Thyroid gland (tissue), 4 donors: ENCODE measurements at regions not wholly inside any gene's neighbourhood (a gene's known extent, or its start where the extent isn't known, plus 50 kb on each side); places are given as distances from the start of the nearest gene placed in this dataset.
A peak's percentile ranks its signal among the peaks of the same experiment; 100 is the strongest.

ENCODE experiments used
- DNase-seq, 2 donors: peaks; one replicate each; pipeline ENCODE4 v3.0.0-alpha.2; 2019
- H3K27ac ChIP-seq, 3 donors: fragments of 200-600 bp; sonication (generic); 1 replicate in 2 of 3; 2 replicates in 1 of 3; pipeline ENCODE4 v1.5.1; 2016 to 2019; ENCODE audit warnings: mild to moderate bottlenecking in 1 of 3, moderate library complexity in 1 of 3
- H3K27me3 ChIP-seq: fragments of 200-600 bp; sonication (generic); one replicate; pipeline ENCODE4 v1.5.1; 2019
- H3K36me3 ChIP-seq, 2 donors: fragments of 200-600 bp; sonication (generic); one replicate each; pipeline ENCODE4 v1.5.1; 2016 to 2019
- H3K4me1 ChIP-seq, 2 donors: fragments of 200-600 bp; sonication (generic); one replicate each; pipeline ENCODE4 v1.5.1; 2017 to 2019
- H3K4me3 ChIP-seq, 3 donors: fragments of 200-600 bp; sonication (generic); replicated peaks in 1 of 3; 1 replicate in 2 of 3; 2 replicates in 1 of 3; pipeline ENCODE4 v1.5.1; 2016; ENCODE audit warnings: mild to moderate bottlenecking in 1 of 3
- H3K9me3 ChIP-seq: fragments of 200-600 bp; sonication (generic); one replicate; pipeline ENCODE4 v1.5.1; 2017
- CTCF ChIP-seq, 6 experiments: fragments of 200-600 bp in 3 of 6; fragments of 450-650 bp in 3 of 6; sonication (generic) in 3 of 6; IDR thresholded peaks; one replicate each; pipeline ENCODE4 v1.5.1; 2016 to 2019; ENCODE audit warnings: antibody characterized with exemption in 6 of 6, mild to moderate bottlenecking in 2 of 6, inconsistent platforms in 1 of 6, moderate library complexity in 1 of 6
- POLR2A ChIP-seq, 2 donors: fragments of 450-650 bp; IDR thresholded peaks; one replicate each; pipeline ENCODE4 v1.6.1; 2017; ENCODE audit warnings: antibody characterized with exemption in 2 of 2, mild to moderate bottlenecking in 2 of 2, moderate library complexity in 1 of 2
- WGBS, 2 donors: methylation state at CpG; one replicate each; pipeline ENCODE4 v1.1.5; 2017; 5-methylcytosine and 5-hydroxymethylcytosine counted together
- intact Hi-C: fragments of 100-400 bp; cut with DNase I; formaldehyde crosslinking; loops from one replicate; pipeline ENCODE4 v1.15.1; 2023

GRCh38 chr2:6650311-6650710 is 215.4 kb downstream of the CMPK2 start:
- Histone ChIP-seq H3K4me1 (peaks cover 0 to 15% of the 10 kb centered on the region in 2 donors), H3K27me3 (no peaks in the 10 kb centered on the region), H3K27ac (no peak overlapping the region), H3K4me3 (no peak overlapping the region), H3K9me3 (no peaks in the 10 kb centered on the region), H3K36me3 (no peaks in the 10 kb centered on the region)
- 87 to 97% methylated on average over 5 of the region's 5 CpGs for WGBS, 2 donors
- intact Hi-C loops, result no loop called here
- TF ChIP-seq POLR2A (IDR thresholded peaks at IDR 0.05) (no peak), CTCF (IDR thresholded peaks at IDR 0.05) (no peak)
- DNase-seq, result no peak

DNA sequence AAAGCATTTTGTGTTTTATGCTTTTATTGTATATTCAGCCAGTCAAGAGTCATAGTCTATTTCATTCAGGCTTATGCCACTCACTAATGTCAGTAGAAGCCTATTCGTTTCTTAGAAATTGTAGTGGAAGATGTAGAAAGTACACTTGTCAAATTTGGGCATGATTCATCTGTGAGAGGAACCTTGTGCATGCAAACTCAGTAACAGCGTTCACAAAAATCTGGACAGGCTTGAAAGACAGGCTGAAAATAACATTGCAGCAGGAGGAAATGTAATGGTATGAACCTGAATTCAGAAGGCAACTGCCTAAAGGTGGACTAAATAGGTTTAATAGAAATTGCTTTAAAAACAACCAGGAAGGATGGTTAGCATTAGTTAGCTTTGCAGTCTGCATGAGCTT is 213.5 kb downstream of the CMPK2 start:
- intact Hi-C loops, result no loop called here
- Histone ChIP-seq H3K27me3 (no peaks in the 10 kb centered on the region), H3K27ac (no peak overlapping the region), H3K9me3 (no peaks in the 10 kb centered on the region), H3K4me1 (peaks cover 0 to 15% of the 10 kb centered on the region in 2 donors), H3K4me3 (no peak overlapping the region), H3K36me3 (no peaks in the 10 kb centered on the region)
- no peak for TF ChIP-seq POLR2A (IDR thresholded peaks at IDR 0.05)
- no peak for TF ChIP-seq CTCF (IDR thresholded peaks at IDR 0.05)
- WGBS, 2 donors, result 76 to 79% methylated on average over 2 of the region's 2 CpGs
- no peak for DNase-seq

GRCh38 chr2:6653281-6653750 is 212.4 kb downstream of the CMPK2 start:
- DNase-seq, result peak in 1 of 2 donors; percentile 13
- intact Hi-C loops, result no loop called here
- H3K4me3 ChIP-seq, result no peak overlapping the region
- H3K27me3 ChIP-seq, result no peaks in the 10 kb centered on the region
- WGBS, 2 donors, result 22 to 33% methylated on average over 7 of the region's 7 CpGs
- H3K4me1 ChIP-seq, result peaks cover 0 to 15% of the 10 kb centered on the region in 2 donors
- no peak for TF ChIP-seq CTCF (IDR thresholded peaks at IDR 0.05)
- TF ChIP-seq POLR2A (IDR thresholded peaks at IDR 0.05), result no peak
- H3K36me3 ChIP-seq, result no peaks in the 10 kb centered on the region
- no peak overlapping the region for H3K27ac ChIP-seq
- H3K9me3 ChIP-seq, result no peaks in the 10 kb centered on the region

DNA sequence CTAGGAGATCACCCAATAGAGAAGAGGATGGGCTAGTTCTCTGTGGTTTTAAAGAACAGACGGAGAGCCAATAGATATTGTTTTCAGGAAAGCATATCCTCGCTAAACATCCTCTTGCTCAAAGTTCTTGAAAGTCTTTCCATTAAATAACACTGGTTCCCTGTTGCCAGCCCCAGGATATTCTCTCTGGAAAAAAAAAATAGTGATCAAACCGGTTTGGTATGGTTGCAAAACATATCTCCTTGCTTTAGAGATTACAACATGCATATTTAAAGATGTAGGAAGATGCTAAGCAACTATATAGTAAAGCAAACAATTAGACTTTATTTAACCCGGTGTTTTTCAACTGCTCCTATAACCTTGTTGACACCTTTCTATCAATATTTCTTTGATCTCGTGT is 211.4 kb downstream of the CMPK2 start:
- H3K4me1 ChIP-seq, result peaks cover 0 to 15% of the 10 kb centered on the region in 2 donors
- H3K4me3 ChIP-seq, result no peak overlapping the region
- no peaks in the 10 kb centered on the region for H3K36me3 ChIP-seq
- H3K27ac ChIP-seq, result no peak overlapping the region
- no peaks in the 10 kb centered on the region for H3K9me3 ChIP-seq
- 59 to 81% methylated on average over 5 of the region's 5 CpGs for WGBS, 2 donors
- TF ChIP-seq POLR2A (IDR thresholded peaks at IDR 0.05) (no peak), CTCF (IDR thresholded peaks at IDR 0.05) (no peak)
- intact Hi-C loops, result no loop called here
- DNase-seq, result no peak
- no peaks in the 10 kb centered on the region for H3K27me3 ChIP-seq

DNA sequence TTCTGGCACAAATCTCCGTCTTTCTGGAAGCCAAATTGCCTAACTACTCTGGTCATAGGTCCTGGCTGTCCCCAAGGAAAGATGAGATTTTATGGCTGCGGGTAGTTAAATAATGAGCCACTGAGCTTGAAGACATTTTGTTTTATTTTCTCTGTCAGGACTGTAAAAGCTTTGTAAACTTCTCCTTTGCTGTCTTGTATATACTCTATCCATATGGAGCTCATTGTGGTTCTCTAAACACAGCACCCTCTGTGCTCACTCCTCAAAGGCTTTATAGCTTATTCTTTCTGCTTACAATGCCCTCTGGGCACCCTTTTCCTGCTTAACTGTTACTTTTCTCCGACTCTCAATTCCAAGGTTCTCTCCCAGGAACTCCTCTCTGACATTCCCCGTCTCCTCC is 209.1 kb downstream of the CMPK2 start:
- intact Hi-C loops, result no loop called here
- no peaks in the 10 kb centered on the region for H3K36me3 ChIP-seq
- 80 to 84% methylated on average over 4 of the region's 4 CpGs for WGBS, 2 donors

More for the DNA sequence above, 209.1 kb downstream of the CMPK2 start:
- TF ChIP-seq POLR2A (IDR thresholded peaks at IDR 0.05) (no peak), CTCF (IDR thresholded peaks at IDR 0.05) (no peak)
- Histone ChIP-seq H3K4me3 (no peak overlapping the region), H3K27me3 (no peaks in the 10 kb centered on the region), H3K4me1 (peaks cover 0 to 15% of the 10 kb centered on the region in 2 donors), H3K9me3 (no peaks in the 10 kb centered on the region), H3K27ac (no peak overlapping the region)
- no peak for DNase-seq
